ENCODE measurements at regions not wholly inside any gene's neighbourhood (a gene's known extent, or its start where the extent isn't known, plus 50 kb on each side); places are given as distances from the start of the nearest gene placed in this dataset.

DNA sequence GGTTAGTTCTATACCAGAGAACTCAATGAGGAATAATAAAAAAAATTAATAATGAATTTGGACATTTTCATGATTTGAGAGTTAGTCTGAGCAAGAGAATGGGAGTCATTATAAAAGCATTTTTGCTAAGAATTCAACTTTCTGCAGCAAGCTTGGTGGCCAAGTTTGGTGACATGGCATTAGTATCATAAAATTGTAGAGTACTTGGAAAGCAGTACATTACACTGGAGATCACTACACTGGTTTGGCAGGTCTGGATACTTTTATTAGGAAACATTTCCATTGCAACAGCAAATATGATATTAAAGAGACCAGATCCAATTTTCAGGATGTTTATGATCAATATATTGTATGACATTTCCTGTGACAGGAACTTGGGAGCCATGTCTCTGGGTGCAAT lies 249.1 kb upstream of the INTU start (continued):
- TF ChIP-seq, protein P1, sequence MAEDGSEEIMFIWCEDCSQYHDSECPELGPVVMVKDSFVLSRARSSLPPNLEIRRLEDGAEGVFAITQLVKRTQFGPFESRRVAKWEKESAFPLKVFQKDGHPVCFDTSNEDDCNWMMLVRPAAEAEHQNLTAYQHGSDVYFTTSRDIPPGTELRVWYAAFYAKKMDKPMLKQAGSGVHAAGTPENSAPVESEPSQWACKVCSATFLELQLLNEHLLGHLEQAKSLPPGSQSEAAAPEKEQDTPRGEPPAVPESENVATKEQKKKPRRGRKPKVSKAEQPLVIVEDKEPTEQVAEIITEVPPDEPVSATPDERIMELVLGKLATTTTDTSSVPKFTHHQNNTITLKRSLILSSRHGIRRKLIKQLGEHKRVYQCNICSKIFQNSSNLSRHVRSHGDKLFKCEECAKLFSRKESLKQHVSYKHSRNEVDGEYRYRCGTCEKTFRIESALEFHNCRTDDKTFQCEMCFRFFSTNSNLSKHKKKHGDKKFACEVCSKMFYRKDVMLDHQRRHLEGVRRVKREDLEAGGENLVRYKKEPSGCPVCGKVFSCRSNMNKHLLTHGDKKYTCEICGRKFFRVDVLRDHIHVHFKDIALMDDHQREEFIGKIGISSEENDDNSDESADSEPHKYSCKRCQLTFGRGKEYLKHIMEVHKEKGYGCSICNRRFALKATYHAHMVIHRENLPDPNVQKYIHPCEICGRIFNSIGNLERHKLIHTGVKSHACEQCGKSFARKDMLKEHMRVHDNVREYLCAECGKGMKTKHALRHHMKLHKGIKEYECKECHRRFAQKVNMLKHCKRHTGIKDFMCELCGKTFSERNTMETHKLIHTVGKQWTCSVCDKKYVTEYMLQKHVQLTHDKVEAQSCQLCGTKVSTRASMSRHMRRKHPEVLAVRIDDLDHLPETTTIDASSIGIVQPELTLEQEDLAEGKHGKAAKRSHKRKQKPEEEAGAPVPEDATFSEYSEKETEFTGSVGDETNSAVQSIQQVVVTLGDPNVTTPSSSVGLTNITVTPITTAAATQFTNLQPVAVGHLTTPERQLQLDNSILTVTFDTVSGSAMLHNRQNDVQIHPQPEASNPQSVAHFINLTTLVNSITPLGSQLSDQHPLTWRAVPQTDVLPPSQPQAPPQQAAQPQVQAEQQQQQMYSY (CRISPR knock-in tag; IDR thresholded peaks at IDR 0.05), result no peak
- TF ChIP-seq, protein P2, sequence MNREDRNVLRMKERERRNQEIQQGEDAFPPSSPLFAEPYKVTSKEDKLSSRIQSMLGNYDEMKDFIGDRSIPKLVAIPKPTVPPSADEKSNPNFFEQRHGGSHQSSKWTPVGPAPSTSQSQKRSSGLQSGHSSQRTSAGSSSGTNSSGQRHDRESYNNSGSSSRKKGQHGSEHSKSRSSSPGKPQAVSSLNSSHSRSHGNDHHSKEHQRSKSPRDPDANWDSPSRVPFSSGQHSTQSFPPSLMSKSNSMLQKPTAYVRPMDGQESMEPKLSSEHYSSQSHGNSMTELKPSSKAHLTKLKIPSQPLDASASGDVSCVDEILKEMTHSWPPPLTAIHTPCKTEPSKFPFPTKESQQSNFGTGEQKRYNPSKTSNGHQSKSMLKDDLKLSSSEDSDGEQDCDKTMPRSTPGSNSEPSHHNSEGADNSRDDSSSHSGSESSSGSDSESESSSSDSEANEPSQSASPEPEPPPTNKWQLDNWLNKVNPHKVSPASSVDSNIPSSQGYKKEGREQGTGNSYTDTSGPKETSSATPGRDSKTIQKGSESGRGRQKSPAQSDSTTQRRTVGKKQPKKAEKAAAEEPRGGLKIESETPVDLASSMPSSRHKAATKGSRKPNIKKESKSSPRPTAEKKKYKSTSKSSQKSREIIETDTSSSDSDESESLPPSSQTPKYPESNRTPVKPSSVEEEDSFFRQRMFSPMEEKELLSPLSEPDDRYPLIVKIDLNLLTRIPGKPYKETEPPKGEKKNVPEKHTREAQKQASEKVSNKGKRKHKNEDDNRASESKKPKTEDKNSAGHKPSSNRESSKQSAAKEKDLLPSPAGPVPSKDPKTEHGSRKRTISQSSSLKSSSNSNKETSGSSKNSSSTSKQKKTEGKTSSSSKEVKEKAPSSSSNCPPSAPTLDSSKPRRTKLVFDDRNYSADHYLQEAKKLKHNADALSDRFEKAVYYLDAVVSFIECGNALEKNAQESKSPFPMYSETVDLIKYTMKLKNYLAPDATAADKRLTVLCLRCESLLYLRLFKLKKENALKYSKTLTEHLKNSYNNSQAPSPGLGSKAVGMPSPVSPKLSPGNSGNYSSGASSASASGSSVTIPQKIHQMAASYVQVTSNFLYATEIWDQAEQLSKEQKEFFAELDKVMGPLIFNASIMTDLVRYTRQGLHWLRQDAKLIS (CRISPR knock-in tag; IDR thresholded peaks at IDR 0.05; ENCODE audit: borderline replicate concordance), result no peak
- no peak for TF ChIP-seq ATF1 (CRISPR knock-in tag; IDR thresholded peaks at IDR 0.05)
- no peak for TF ChIP-seq NR3C1 (CRISPR knock-in tag; conservative IDR thresholded peaks at IDR 0.05; ENCODE audit: low read depth)
- TF ChIP-seq, protein P3, sequence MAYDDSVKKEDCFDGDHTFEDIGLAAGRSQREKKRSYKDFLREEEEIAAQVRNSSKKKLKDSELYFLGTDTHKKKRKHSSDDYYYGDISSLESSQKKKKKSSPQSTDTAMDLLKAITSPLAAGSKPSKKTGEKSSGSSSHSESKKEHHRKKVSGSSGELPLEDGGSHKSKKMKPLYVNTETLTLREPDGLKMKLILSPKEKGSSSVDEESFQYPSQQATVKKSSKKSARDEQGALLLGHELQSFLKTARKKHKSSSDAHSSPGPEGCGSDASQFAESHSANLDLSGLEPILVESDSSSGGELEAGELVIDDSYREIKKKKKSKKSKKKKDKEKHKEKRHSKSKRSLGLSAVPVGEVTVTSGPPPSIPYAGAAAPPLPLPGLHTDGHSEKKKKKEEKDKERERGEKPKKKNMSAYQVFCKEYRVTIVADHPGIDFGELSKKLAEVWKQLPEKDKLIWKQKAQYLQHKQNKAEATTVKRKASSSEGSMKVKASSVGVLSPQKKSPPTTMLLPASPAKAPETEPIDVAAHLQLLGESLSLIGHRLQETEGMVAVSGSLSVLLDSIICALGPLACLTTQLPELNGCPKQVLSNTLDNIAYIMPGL (CRISPR knock-in tag; IDR thresholded peaks at IDR 0.05), result no peak
- TF ChIP-seq PRRX2 (CRISPR knock-in tag; IDR thresholded peaks at IDR 0.05), result no peak

DNA sequence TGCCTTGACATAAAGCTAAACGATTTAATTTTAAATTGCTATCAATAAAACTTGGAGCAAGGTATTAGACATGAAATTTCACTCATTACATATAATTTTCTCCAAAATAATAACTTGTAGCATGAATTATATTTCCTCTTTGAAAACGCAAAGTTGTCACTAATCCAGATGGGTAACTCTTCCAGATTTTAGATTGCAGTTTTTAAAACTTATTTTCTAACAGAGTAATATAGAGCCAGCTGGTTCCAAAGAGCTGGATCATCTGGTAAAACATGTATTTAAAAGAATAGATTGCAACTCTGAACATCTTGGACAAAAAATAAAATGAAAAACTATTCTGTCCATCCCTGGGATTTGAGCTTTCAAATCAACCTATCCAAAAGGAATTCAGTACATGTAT lies 238.2 kb upstream of the INTU start:
- no peak for TF ChIP-seq ZNF219 (CRISPR knock-in tag; IDR thresholded peaks at IDR 0.05; ENCODE audit: borderline replicate concordance)
- TF ChIP-seq HMGA2 (CRISPR knock-in tag; IDR thresholded peaks at IDR 0.05), result no peak
- TF ChIP-seq, protein P4, sequence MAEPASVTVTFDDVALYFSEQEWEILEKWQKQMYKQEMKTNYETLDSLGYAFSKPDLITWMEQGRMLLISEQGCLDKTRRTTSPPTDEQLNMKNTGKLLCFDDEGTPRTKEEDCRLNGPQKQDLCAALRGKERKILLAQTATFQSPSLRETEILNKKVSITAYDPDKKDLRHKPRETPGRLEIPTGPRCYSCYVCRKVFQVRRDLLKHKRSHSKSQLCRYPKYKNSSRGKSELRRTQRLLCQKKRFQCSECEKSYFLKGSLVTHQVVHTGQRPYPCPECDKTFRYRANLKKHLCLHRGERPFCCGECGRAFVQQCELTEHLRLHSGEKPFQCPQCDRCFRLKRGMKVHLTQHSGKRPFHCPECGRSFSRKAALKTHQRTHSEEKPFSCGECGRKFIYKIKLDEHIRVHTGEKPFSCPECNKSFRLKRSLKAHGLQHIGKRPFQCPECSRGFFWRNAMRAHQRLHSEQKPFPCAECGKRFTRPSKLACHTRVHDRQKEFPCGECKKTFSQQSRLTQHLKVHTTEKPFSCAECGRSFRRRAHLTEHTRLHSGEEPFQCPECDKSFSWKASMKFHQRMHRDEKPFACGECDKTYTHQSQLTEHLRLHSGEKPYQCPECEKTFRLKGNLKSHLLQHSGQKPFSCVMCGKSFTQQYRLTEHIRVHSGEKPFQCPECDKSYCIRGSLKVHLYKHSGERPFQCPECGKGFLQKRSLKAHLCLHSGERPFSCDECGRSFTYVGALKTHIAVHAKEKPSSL (CRISPR knock-in tag; conservative IDR thresholded peaks at IDR 0.05), result no peak
- TF ChIP-seq, protein P5, sequence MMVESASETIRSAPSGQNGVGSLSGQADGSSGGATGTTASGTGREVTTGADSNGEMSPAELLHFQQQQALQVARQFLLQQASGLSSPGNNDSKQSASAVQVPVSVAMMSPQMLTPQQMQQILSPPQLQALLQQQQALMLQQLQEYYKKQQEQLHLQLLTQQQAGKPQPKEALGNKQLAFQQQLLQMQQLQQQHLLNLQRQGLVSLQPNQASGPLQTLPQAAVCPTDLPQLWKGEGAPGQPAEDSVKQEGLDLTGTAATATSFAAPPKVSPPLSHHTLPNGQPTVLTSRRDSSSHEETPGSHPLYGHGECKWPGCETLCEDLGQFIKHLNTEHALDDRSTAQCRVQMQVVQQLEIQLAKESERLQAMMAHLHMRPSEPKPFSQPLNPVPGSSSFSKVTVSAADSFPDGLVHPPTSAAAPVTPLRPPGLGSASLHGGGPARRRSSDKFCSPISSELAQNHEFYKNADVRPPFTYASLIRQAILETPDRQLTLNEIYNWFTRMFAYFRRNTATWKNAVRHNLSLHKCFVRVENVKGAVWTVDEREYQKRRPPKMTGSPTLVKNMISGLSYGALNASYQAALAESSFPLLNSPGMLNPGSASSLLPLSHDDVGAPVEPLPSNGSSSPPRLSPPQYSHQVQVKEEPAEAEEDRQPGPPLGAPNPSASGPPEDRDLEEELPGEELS (CRISPR knock-in tag; IDR thresholded peaks at IDR 0.05), result no peak
- TF ChIP-seq FOXP1 (CRISPR knock-in tag; IDR thresholded peaks at IDR 0.05; ENCODE audit: borderline replicate concordance), result no peak
- TF ChIP-seq SMAD4 (CRISPR knock-in tag; IDR thresholded peaks at IDR 0.05), result no peak
- POLR2A ChIA-PET, result no interaction called here
- Mint-ChIP-seq H3K9me3 (no peaks in the 10 kb centered on the region), H3K4me1 (no peaks in the 10 kb centered on the region), H3K27ac (no peak overlapping the region), H3K36me3 (no peaks in the 10 kb centered on the region), H3K4me3 (no peak overlapping the region), H3K27me3 (ENCODE audit: low read depth) (no peaks in the 10 kb centered on the region)
- CTCF ChIA-PET, result interaction anchor here (1.1 kb wide), 1 partner anchor 31 kb away, joined by 3 read pairs; no protein-coding TSS in a partner anchor
- DNase-seq (ENCODE audit: low spot score) (no peak), ATAC-seq (no peak)
